ENCODE measurements at regions not wholly inside any gene's neighbourhood (a gene's known extent, or its start where the extent isn't known, plus 50 kb on each side); places are given as distances from the start of the nearest gene placed in this dataset.

- peak; percentile 16 for DNase-seq (ENCODE audit: low spot score)
These were observed 64.9 kb downstream of the C6orf58 start for GRCh38 chr6:127641905-127642304.
